K562 (cell line): ENCODE measurements at regions not wholly inside any gene's neighbourhood (a gene's known extent, or its start where the extent isn't known, plus 50 kb on each side); places are given as distances from the start of the nearest gene placed in this dataset.

Source experiments
- ATAC-seq: fragments of 200-7000 bp; cut with Tn5 transposase; 3 replicates; pipeline ENCODE4 v1.9.1; 2020; ENCODE audit warnings: moderate library complexity
- BruUV-seq: library from RNA; stranded (reverse); fragments of 400-500 nt; replicated peaks from 2 replicates; lab custom pipeline; 2021; lab: Mats Ljungman, UMichigan
- CTCF ChIA-PET: fragments of 300-600 bp; formaldehyde crosslinking; extraction: SDS; loops from one replicate; lab custom pipeline; 2021; ENCODE audit warnings: low intra/inter-chr PET ratio; lab: Yijun Ruan, JAX
- POLR2A ChIA-PET: fragments of 300-600, 350-650 bp; sonication (Branson Sonifier 250); formaldehyde crosslinking; extraction: SDS; loops from one replicate; lab custom pipeline; 2021; ENCODE audit warnings: antibody characterized with exemption, inconsistent platforms; lab: Yijun Ruan, JAX
- DNase-seq, 4 experiments: peaks; one replicate each; pipeline versions ENCODE4 v3.0.0 to v3.0.0-alpha.2; 2011 to 2018; ENCODE audit warnings: low spot score in 3 of 4, mixed read lengths in 3 of 4; ENCODE audit errors: extremely low read depth in 1 of 4
- FAIRE-seq: peaks from 2 replicates; lab custom pipeline; 2011; peaks lifted over from hg19 to GRCh38; lab: Jason Lieb, UNC
- H2AFZ ChIP-seq: 2 replicates; pipeline ENCODE4 v1.6.0; 2011; ENCODE audit warnings: low read depth, low read length, control low read depth, inconsistent platforms
- H3K27ac ChIP-seq: fragments of 200-600 bp; 3 replicates; pipeline ENCODE4 v1.8.0; 2011; ENCODE audit warnings: low read depth, mild to moderate bottlenecking, control low read depth, inconsistent platforms, low read length, moderate library complexity, mixed read lengths; ENCODE audit errors: extremely low read depth
- H3K27me3 ChIP-seq, 2 experiments: fragments of 300-600 bp in 1 of 2; 2 replicates in 1 of 2; 3 replicates in 1 of 2; pipeline versions ENCODE4 v1.6.0 to v1.8.0; 2011; ENCODE audit warnings: inconsistent platforms in 2 of 2, low read length in 2 of 2, mild to moderate bottlenecking in 1 of 2, mixed read lengths in 1 of 2, moderate library complexity in 1 of 2; ENCODE audit not compliant: control insufficient read depth in 2 of 2, insufficient read depth in 2 of 2
- H3K36me3 ChIP-seq: fragments of 300-600 bp; 3 replicates; pipeline ENCODE4 v1.8.0; 2011; ENCODE audit warnings: mild to moderate bottlenecking, low read length, inconsistent platforms; ENCODE audit not compliant: control insufficient read depth, insufficient read depth
- H3K4me1 ChIP-seq, 2 experiments: fragments of 200-600 bp in 1 of 2; replicated peaks in 1 of 2; 2 replicates in 1 of 2; 3 replicates in 1 of 2; pipeline versions ENCODE4 v1.5.1 to v1.8.0; 2011; ENCODE audit warnings: inconsistent platforms in 2 of 2, low read length in 2 of 2, mild to moderate bottlenecking in 1 of 2, mixed read lengths in 1 of 2, moderate library complexity in 1 of 2; ENCODE audit not compliant: control insufficient read depth in 2 of 2, insufficient read depth in 2 of 2
- H3K4me2 ChIP-seq: 2 replicates; pipeline ENCODE4 v1.6.1; 2011; ENCODE audit warnings: low read length, control low read depth, inconsistent platforms, mixed read lengths; ENCODE audit not compliant: insufficient read depth
- H3K4me3 ChIP-seq: fragments of 200-600 bp; sonication (generic), shearing (Covaris generic); 2 replicates; pipeline ENCODE4 v1.5.1; 2016; ENCODE audit warnings: control low read depth, inconsistent platforms
- H3K79me2 ChIP-seq: fragments of 200-600 bp; 3 replicates; pipeline ENCODE4 v1.8.0; 2011; ENCODE audit warnings: low read length, inconsistent platforms; ENCODE audit not compliant: control insufficient read depth, insufficient read depth
- H3K9ac ChIP-seq, 2 experiments: 2 replicates each; pipeline versions ENCODE4 v1.6.0 to v1.6.1; 2011; ENCODE audit warnings: low read depth in 2 of 2, low read length in 2 of 2, control low read depth in 1 of 2, inconsistent platforms in 1 of 2, mild to moderate bottlenecking in 1 of 2, mixed read lengths in 1 of 2; ENCODE audit not compliant: insufficient read depth in 1 of 2
- H3K9me1 ChIP-seq: one replicate; pipeline ENCODE4 v1.6.0; 2011; ENCODE audit warnings: inconsistent platforms, mild to moderate bottlenecking, low read length, moderate library complexity; ENCODE audit not compliant: control insufficient read depth, insufficient read depth
- H3K9me3 ChIP-seq: replicated peaks from 2 replicates; pipeline ENCODE4 v1.5.1; 2011; ENCODE audit warnings: low read depth, low read length, inconsistent platforms; ENCODE audit not compliant: control insufficient read depth, insufficient read depth
- H4K20me1 ChIP-seq: replicated peaks from 2 replicates; pipeline ENCODE4 v1.6.1; 2011; ENCODE audit warnings: low read length, inconsistent platforms, mixed read lengths; ENCODE audit not compliant: control insufficient read depth, insufficient read depth
- CREB3 ChIP-seq: fragments of 450-650 bp; conservative IDR thresholded peaks from 2 replicates; pipeline ENCODE4 v1.6.1; 2016; ENCODE audit warnings: missing genetic modification characterization, low read depth, mild to moderate bottlenecking, missing compliant biosample characterization, moderate library complexity
- CUX1 ChIP-seq: fragments of 200-800 bp; sonication (Bioruptor generic); IDR thresholded peaks from 2 replicates; pipeline ENCODE4 v1.6.1; 2016; ENCODE audit warnings: missing genetic modification characterization, missing compliant biosample characterization
- EZH2 ChIP-seq: IDR thresholded peaks from 2 replicates; pipeline ENCODE4 v1.6.1; 2012; ENCODE audit warnings: low read depth, mild to moderate bottlenecking, inconsistent platforms, low read length, borderline replicate concordance
- GATAD2A ChIP-seq: fragments of 450-650 bp; IDR thresholded peaks from 2 replicates; pipeline ENCODE4 v1.6.1; 2017
- ILK ChIP-seq: fragments of 450-650 bp; IDR thresholded peaks from 2 replicates; pipeline ENCODE4 v1.6.1; 2016; ENCODE audit warnings: missing genetic modification characterization, low read depth, mild to moderate bottlenecking, missing compliant biosample characterization, moderate library complexity, borderline replicate concordance
- LEF1 ChIP-seq: fragments of 450-650 bp; IDR thresholded peaks from 2 replicates; pipeline ENCODE4 v1.6.1; 2016; ENCODE audit warnings: mild to moderate bottlenecking
- MCM5 ChIP-seq: fragments of 450-650 bp; IDR thresholded peaks from 2 replicates; pipeline ENCODE4 v1.6.1; 2016; ENCODE audit warnings: low read depth
- RBM15 ChIP-seq: fragments of 200-400 bp; formaldehyde crosslinking; IDR thresholded peaks from 2 replicates; pipeline ENCODE4 v1.6.1; 2018; ENCODE audit warnings: mild to moderate bottlenecking, low read length, moderate library complexity; ENCODE audit not compliant: insufficient read depth
- TFAM ChIP-seq: fragments of 250-450 bp; sonication (Bioruptor Pico); conservative IDR thresholded peaks from 2 replicates; pipeline ENCODE4 v1.5.0; 2021; ENCODE audit warnings: mild to moderate bottlenecking, moderate library complexity
- TOE1 ChIP-seq, 2 experiments: fragments of 450-650 bp in 1 of 2; sonication (generic) in 1 of 2; formaldehyde crosslinking in 1 of 2; IDR thresholded peaks; 2 replicates each; pipeline versions ENCODE4 v1.7.1 to v1.8.0; 2016 to 2022; ENCODE audit warnings: borderline replicate concordance in 2 of 2, mild to moderate bottlenecking in 2 of 2, antibody characterized with exemption in 1 of 2, inconsistent platforms in 1 of 2, low read depth in 1 of 2, missing genetic modification reagents in 1 of 2, moderate library complexity in 1 of 2
- ZNF140 ChIP-seq: fragments of 250-450 bp; sonication (Bioruptor Pico); IDR thresholded peaks from 2 replicates; pipeline ENCODE4 v1.8.0; 2021; ENCODE audit warnings: moderate library complexity, mild to moderate bottlenecking, inconsistent platforms
- ZNF644 ChIP-seq: fragments of 200-800 bp; sonication (Bioruptor generic); IDR thresholded peaks from 2 replicates; pipeline ENCODE4 v1.6.1; 2016; ENCODE audit warnings: low read depth, missing genetic modification characterization, missing compliant biosample characterization
- ZNF668 ChIP-seq: fragments of 250-450 bp; sonication (Bioruptor Pico); IDR thresholded peaks from 2 replicates; pipeline ENCODE4 v1.8.0; 2022; ENCODE audit warnings: mild to moderate bottlenecking, inconsistent platforms
- ZNF696 ChIP-seq: fragments of 250-450 bp; sonication (Bioruptor Pico); conservative IDR thresholded peaks from 2 replicates; pipeline ENCODE4 v1.4.0; 2020; ENCODE audit warnings: mild to moderate bottlenecking, moderate library complexity
- ZNF778 ChIP-seq: fragments of 450-650 bp; formaldehyde crosslinking; IDR thresholded peaks from 2 replicates; pipeline ENCODE4 v1.4.0; 2020; ENCODE audit warnings: mild to moderate bottlenecking, moderate library complexity
- ZNF785 ChIP-seq: fragments of 250-450 bp; sonication (Bioruptor Pico); IDR thresholded peaks from 2 replicates; pipeline ENCODE4 v1.4.0; 2020; ENCODE audit warnings: mild to moderate bottlenecking
- WGBS: fragments of 100-300 bp; shearing (Covaris generic); methylation state at CpG from one replicate; pipeline ENCODE4 v1.1.6; 2016; ENCODE audit warnings: low coverage, mixed read lengths; ENCODE audit not compliant: insufficient coverage; ENCODE audit errors: missing lambda C conversion rate; 5-methylcytosine and 5-hydroxymethylcytosine counted together
- in situ Hi-C: fragments of 300-500 bp; cut with MboI; formaldehyde crosslinking; loops from 4 replicates; pipeline ENCODE4 v1.15.0; 2018; ENCODE audit warnings: inconsistent platforms, mixed read lengths
- intact Hi-C: fragments of 100-400 bp; cut with micrococcal nuclease; formaldehyde crosslinking; loops from 2 replicates; pipeline ENCODE4 v1.14.2; 2022

DNA sequence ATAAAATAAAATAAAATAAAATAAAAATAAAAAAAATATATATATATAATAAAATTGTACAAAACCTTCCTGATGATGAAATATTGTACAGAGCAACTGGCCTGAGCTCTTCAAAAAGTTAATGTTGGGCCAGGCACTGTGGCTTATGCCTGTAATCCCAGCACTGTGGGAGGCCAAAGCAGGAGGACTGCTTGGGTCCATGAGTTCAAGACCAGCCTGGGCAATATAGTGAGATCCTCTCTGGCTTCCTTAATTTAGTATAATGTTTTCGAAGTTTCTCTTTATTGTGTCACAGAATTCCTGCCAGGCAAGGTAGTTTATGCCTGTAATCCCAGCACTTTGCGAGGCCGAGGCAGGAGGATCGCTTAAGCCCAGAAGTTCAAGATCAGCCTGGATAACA lies 113.9 kb upstream of the SALL4 start (continued):
- TF ChIP-seq CUX1 (CRISPR knock-in tag) (no peak), CREB3 (tag) (no peak), ZNF668 (CRISPR knock-in tag) (no peak)
- TF ChIP-seq, all 486 proteins: peak for 0

DNA sequence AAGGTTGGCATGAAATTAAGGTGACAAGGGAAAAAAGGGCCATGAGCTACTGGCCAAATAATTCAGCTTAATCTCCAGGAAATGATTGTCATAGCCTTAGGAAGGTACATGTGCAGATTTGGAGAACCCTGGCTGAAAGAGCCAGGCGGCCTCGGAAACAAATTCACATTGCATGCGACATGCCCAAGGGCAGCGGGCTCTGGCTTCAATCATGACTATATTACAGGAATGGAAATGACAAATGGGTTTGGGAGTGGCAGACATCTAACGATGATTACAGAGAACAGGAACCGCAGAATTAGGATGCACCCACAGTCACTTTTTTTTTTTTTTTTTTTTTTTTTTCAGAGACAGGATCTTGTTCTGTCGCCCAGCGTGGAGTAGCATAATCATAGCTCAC lies 112.4 kb upstream of the SALL4 start:
- 4% methylated on average over 7 of the region's 8 CpGs for WGBS
- Histone ChIP-seq H3K27me3 (peaks cover 2 to 16% of the 10 kb centered on the region in 2 experiments; a peak in 4 of 5 replicates), H2AFZ (no peak overlapping the region), H3K9me3 (no peaks in the 10 kb centered on the region), H3K9ac (no peak overlapping the region), H4K20me1 (no peaks in the 10 kb centered on the region), H3K9me1 (no peaks in the 10 kb centered on the region), H3K79me2 (no peaks in the 10 kb centered on the region), H3K4me1 (no peaks in the 10 kb centered on the region), H3K36me3 (no peaks in the 10 kb centered on the region), H3K4me2 (no peak overlapping the region), H3K27ac (no peak overlapping the region), H3K4me3 (no peak overlapping the region)
- DNase-seq = no peak
- intact Hi-C loops (no loop called here), in situ Hi-C loops (no loop called here)
- ChIA-PET CTCF (no interaction called here), POLR2A (interaction anchor here (0.7 to 0.9 kb wide), 2 partner anchors 10 to 1520 kb away, joined by 3 read pairs; no protein-coding TSS in a partner anchor)
- FAIRE-seq = no peak
- BruUV-seq = no TSS peak
- no peak for ATAC-seq
- TF ChIP-seq ZNF696 (CRISPR knock-in tag) = no peak
- TF ChIP-seq ILK (tag) = no peak
- TF ChIP-seq ZNF785 = no peak
- TF ChIP-seq TFAM (CRISPR knock-in tag) = no peak
- no peak for TF ChIP-seq TOE1 (IDR thresholded peaks at IDR 0.05; ENCODE audit: borderline replicate concordance)
- TF ChIP-seq TOE1 (CRISPR knock-in tag; IDR thresholded peaks at IDR 0.05; ENCODE audit: borderline replicate concordance, low read depth) = no peak
- no peak for TF ChIP-seq EZH2
- no peak for TF ChIP-seq ZNF778 (CRISPR knock-in tag)
- no peak for TF ChIP-seq MCM5
- TF ChIP-seq ZNF140 = no peak
- TF ChIP-seq GATAD2A = no peak
- TF ChIP-seq ZNF644 (tag) = no peak
- no peak for TF ChIP-seq LEF1
- no peak for TF ChIP-seq RBM15
